ENCODE measurements at regions not wholly inside any gene's neighbourhood (a gene's known extent, or its start where the extent isn't known, plus 50 kb on each side); places are given as distances from the start of the nearest gene placed in this dataset.

- H3K9me3 ChIP-seq: no peaks in the 10 kb centered on the region
- DNase-seq (no peak), ATAC-seq (no peak)
- H3K4me1 ChIP-seq: no peaks in the 10 kb centered on the region
- H3K4me3 ChIP-seq: no peak overlapping the region
- H3K27ac ChIP-seq: no peak overlapping the region
- intact Hi-C loops (cut with DNase I): no loop called here
- no peaks in the 10 kb centered on the region for H3K27me3 ChIP-seq
- H3K36me3 ChIP-seq (replicated peaks in 1 of 2; ENCODE audit: insufficient read depth in 1 of 2, low read depth in 2 of 2): no peaks in the 10 kb centered on the region
- TF ChIP-seq CTCF (IDR thresholded peaks at IDR 0.05): no peak
- no peak for TF ChIP-seq POLR2A (IDR thresholded peaks at IDR 0.05)
- 39 to 51% methylated on average over 2 of the region's 2 CpGs for WGBS, 2 donors
Measured at GRCh38 chr16:6496996-6497395, 835.6 kb upstream of the RBFOX1 start.

- H3K27me3 ChIP-seq: no peaks in the 10 kb centered on the region
- H3K27ac ChIP-seq: no peak overlapping the region
- no peak for TF ChIP-seq CTCF (IDR thresholded peaks at IDR 0.05)
- no peak for TF ChIP-seq POLR2A (IDR thresholded peaks at IDR 0.05)
- intact Hi-C loops (cut with DNase I): no loop called here
- no peaks in the 10 kb centered on the region for H3K36me3 ChIP-seq (replicated peaks in 1 of 2; ENCODE audit: insufficient read depth in 1 of 2, low read depth in 2 of 2)
- WGBS, 2 donors: 54 to 56% methylated on average over 7 of the region's 7 CpGs
- DNase-seq (no peak), ATAC-seq (no peak)
- H3K4me1 ChIP-seq: no peaks in the 10 kb centered on the region
- no peak overlapping the region for H3K4me3 ChIP-seq
- H3K9me3 ChIP-seq: no peaks in the 10 kb centered on the region
Measured at GRCh38 chr16:6495486-6496210, 837.0 kb upstream of the RBFOX1 start.

- intact Hi-C loops (cut with DNase I): no loop called here
- Histone ChIP-seq H3K27me3 (no peaks in the 10 kb centered on the region), H3K4me3 (no peak overlapping the region), H3K9me3 (no peaks in the 10 kb centered on the region), H3K4me1 (no peaks in the 10 kb centered on the region), H3K27ac (no peak overlapping the region), H3K36me3 (replicated peaks in 1 of 2; ENCODE audit: insufficient read depth in 1 of 2, low read depth in 2 of 2) (no peaks in the 10 kb centered on the region)
- TF ChIP-seq POLR2A (IDR thresholded peaks at IDR 0.05): no peak
- TF ChIP-seq CTCF (IDR thresholded peaks at IDR 0.05): no peak
- ATAC-seq (no peak), DNase-seq (no peak)
- 74% methylated on average over 6 of the region's 6 CpGs for WGBS, 2 donors
Measured at GRCh38 chr16:6494716-6495115, 837.9 kb upstream of the RBFOX1 start.

GRCh38 chr16:6493555-6493954, 839.1 kb upstream of the RBFOX1 start:
- no peaks in the 10 kb centered on the region for H3K36me3 ChIP-seq (replicated peaks in 1 of 2; ENCODE audit: insufficient read depth in 1 of 2, low read depth in 2 of 2)
- H3K4me3 ChIP-seq: no peak overlapping the region
- TF ChIP-seq CTCF (IDR thresholded peaks at IDR 0.05): no peak
- TF ChIP-seq POLR2A (IDR thresholded peaks at IDR 0.05): no peak
- ATAC-seq: no peak
- no peaks in the 10 kb centered on the region for H3K27me3 ChIP-seq
- no peaks in the 10 kb centered on the region for H3K9me3 ChIP-seq
- intact Hi-C loops (cut with DNase I): no loop called here
- no peaks in the 10 kb centered on the region for H3K4me1 ChIP-seq
- WGBS, 2 donors: 65 to 71% methylated on average over 6 of the region's 6 CpGs
- H3K27ac ChIP-seq: no peak overlapping the region
- DNase-seq: no peak

GRCh38 chr16:6492742-6493141, 839.9 kb upstream of the RBFOX1 start:
- Histone ChIP-seq H3K27me3 (no peaks in the 10 kb centered on the region), H3K4me1 (no peaks in the 10 kb centered on the region), H3K27ac (no peak overlapping the region), H3K9me3 (no peaks in the 10 kb centered on the region), H3K36me3 (replicated peaks in 1 of 2; ENCODE audit: insufficient read depth in 1 of 2, low read depth in 2 of 2) (no peaks in the 10 kb centered on the region), H3K4me3 (no peak overlapping the region)
- ATAC-seq (no peak), DNase-seq (no peak)
- intact Hi-C loops (cut with DNase I): no loop called here
- TF ChIP-seq POLR2A (IDR thresholded peaks at IDR 0.05) (no peak), CTCF (IDR thresholded peaks at IDR 0.05) (no peak)
